GM12878 (cell line): ENCODE measurements at regions not wholly inside any gene's neighbourhood (a gene's known extent, or its start where the extent isn't known, plus 50 kb on each side); places are given as distances from the start of the nearest gene placed in this dataset.

Experiments
- ATAC-seq: fragments of 200-7000 bp; cut with Tn5 transposase; 3 replicates; pipeline ENCODE4 v1.9.1; 2020; ENCODE audit warnings: mild to moderate bottlenecking, moderate library complexity
- BruUV-seq: library from RNA; stranded (reverse); fragments of 400-500 nt; replicated peaks from 2 replicates; lab custom pipeline; 2021; lab: Mats Ljungman, UMichigan
- CTCF ChIA-PET: fragments of 300-600 bp; sonication (Branson Sonifier 250); formaldehyde crosslinking; extraction: SDS; loops from one replicate; lab custom pipeline; 2021; ENCODE audit warnings: inconsistent platforms; lab: Yijun Ruan, JAX
- POLR2A ChIA-PET: fragments of 350-600 bp; formaldehyde crosslinking; extraction: SDS; loops from one replicate; lab custom pipeline; 2021; ENCODE audit warnings: inconsistent platforms; lab: Charles Lee
- RAD21 ChIA-PET: fragments of 300-600 bp; sonication (Branson Sonifier 250); formaldehyde crosslinking; loops from one replicate; lab custom pipeline; 2023; ENCODE audit warnings: antibody characterized with exemption; ENCODE audit not compliant: unreplicated experiment; lab: Charles Lee
- SMC1A ChIA-PET: fragments of 300-600 bp; sonication (Branson Sonifier 250); formaldehyde crosslinking; loops from one replicate; lab custom pipeline; 2023; ENCODE audit not compliant: unreplicated experiment, uncharacterized antibody; lab: Charles Lee
- DNase-seq: peaks from one replicate; pipeline ENCODE4 v3.0.0-alpha.2; 2011; ENCODE audit warnings: low read depth, low spot score
- FAIRE-seq: peaks from 3 replicates; lab custom pipeline; 2011; peaks lifted over from hg19 to GRCh38; lab: Jason Lieb, UNC
- H2AFZ ChIP-seq: 2 replicates; pipeline ENCODE4 v1.6.0; 2011; ENCODE audit warnings: low read depth, low read length, control low read depth; ENCODE audit not compliant: control insufficient read depth
- H3K27ac ChIP-seq: 2 replicates; pipeline ENCODE4 v1.5.1; 2011; ENCODE audit warnings: control low read depth; ENCODE audit not compliant: control insufficient read depth, insufficient read depth
- H3K27me3 ChIP-seq, 2 experiments: replicated peaks in 1 of 2; 2 replicates each; pipeline versions ENCODE4 v1.6.0 to v1.6.1; 2011; ENCODE audit warnings: low read length in 1 of 2; ENCODE audit not compliant: control insufficient read depth in 2 of 2, insufficient read depth in 2 of 2
- H3K36me3 ChIP-seq, 2 experiments: 2 replicates each; pipeline ENCODE4 v1.5.1; 2011; ENCODE audit warnings: low read length in 1 of 2; ENCODE audit not compliant: control insufficient read depth in 2 of 2, insufficient read depth in 2 of 2
- H3K4me1 ChIP-seq: 2 replicates; pipeline ENCODE4 v1.6.1; 2011; ENCODE audit warnings: mild to moderate bottlenecking, low read length, moderate library complexity, mixed read lengths; ENCODE audit not compliant: control insufficient read depth, insufficient read depth
- H3K4me2 ChIP-seq: 2 replicates; pipeline ENCODE4 v1.6.0; 2011; ENCODE audit warnings: control low read depth; ENCODE audit not compliant: control insufficient read depth, insufficient read depth
- H3K4me3 ChIP-seq: fragments of 200-600 bp; sonication (generic); 2 replicates; pipeline ENCODE4 v1.5.1; 2016
- H3K79me2 ChIP-seq: 2 replicates; pipeline ENCODE4 v1.6.0; 2011; ENCODE audit warnings: low read length; ENCODE audit not compliant: control insufficient read depth, insufficient read depth
- H3K9ac ChIP-seq: 2 replicates; pipeline ENCODE4 v1.8.0; 2011; ENCODE audit warnings: low read length, control low read depth, mixed read lengths; ENCODE audit not compliant: control insufficient read depth, insufficient read depth
- H3K9me3 ChIP-seq: replicated peaks from 3 replicates; pipeline ENCODE4 v1.5.1; 2011; ENCODE audit warnings: mild to moderate bottlenecking, low read length; ENCODE audit not compliant: control insufficient read depth, insufficient read depth
- H4K20me1 ChIP-seq: 2 replicates; pipeline ENCODE4 v1.6.0; 2011; ENCODE audit not compliant: control insufficient read depth, insufficient read depth
- MYC ChIP-seq: IDR thresholded peaks from 2 replicates; pipeline ENCODE4 v1.6.1; 2011; ENCODE audit warnings: mild to moderate bottlenecking, low read length, moderate library complexity, inconsistent platforms; ENCODE audit not compliant: insufficient read depth, insufficient replicate concordance, insufficient read length, severe bottlenecking
- NRF1 ChIP-seq: conservative IDR thresholded peaks from 2 replicates; pipeline ENCODE4 v1.6.1; 2011; ENCODE audit warnings: mild to moderate bottlenecking, low read depth, low read length, improper control_type of control experiment
- POLR2A ChIP-seq: IDR thresholded peaks from 2 replicates; pipeline ENCODE4 v1.6.1; 2011; ENCODE audit warnings: low read depth, mild to moderate bottlenecking, low read length
- RCOR1 ChIP-seq: conservative IDR thresholded peaks from 2 replicates; pipeline ENCODE4 v1.6.1; 2012; ENCODE audit warnings: low read depth, low read length, improper control_type of control experiment
- SREBF2 ChIP-seq: IDR thresholded peaks from 2 replicates; pipeline ENCODE4 v1.6.1; 2012; ENCODE audit warnings: mild to moderate bottlenecking, low read length
- TARDBP ChIP-seq: IDR thresholded peaks from 2 replicates; pipeline ENCODE4 v1.6.1; 2016; ENCODE audit warnings: borderline replicate concordance
- TBL1XR1 ChIP-seq: IDR thresholded peaks from 2 replicates; pipeline ENCODE4 v1.6.1; 2012; ENCODE audit warnings: low read depth, low read length, improper control_type of control experiment
- USF2 ChIP-seq: IDR thresholded peaks from 2 replicates; pipeline ENCODE4 v1.6.1; 2011; ENCODE audit warnings: low read depth, low read length, improper control_type of control experiment, borderline replicate concordance
- WRNIP1 ChIP-seq: IDR thresholded peaks from 2 replicates; pipeline ENCODE4 v1.6.1; 2011; ENCODE audit warnings: low read depth, low read length, improper control_type of control experiment, borderline replicate concordance
- ZBTB40 ChIP-seq: fragments of 450-650 bp; IDR thresholded peaks from 2 replicates; pipeline ENCODE4 v1.6.1; 2016; ENCODE audit warnings: mild to moderate bottlenecking, moderate library complexity, borderline replicate concordance
- WGBS: methylation state at CpG from one replicate; pipeline ENCODE4 v1.1.6; 2016; ENCODE audit warnings: low lambda C conversion rate; ENCODE audit not compliant: insufficient replicate concordance, insufficient coverage; ENCODE audit errors: missing lambda C conversion rate; 5-methylcytosine and 5-hydroxymethylcytosine counted together
- in situ Hi-C: fragments of 300-500 bp; cut with MboI; formaldehyde crosslinking; loops from 9 replicates; pipeline ENCODE4 v1.14.3; 2018; ENCODE audit warnings: mixed read lengths
- intact Hi-C: fragments of 100-400 bp; cut with micrococcal nuclease; formaldehyde crosslinking; loops from one replicate; pipeline ENCODE4 v1.14.2; 2022; ENCODE audit not compliant: unreplicated experiment
- TF ChIP-seq, protein P1 (sequence below): fragments of 450-650 bp; IDR thresholded peaks from 2 replicates; pipeline ENCODE4 v1.6.1; 2017; ENCODE audit warnings: low read depth, mild to moderate bottlenecking, moderate library complexity
- TF ChIP-seq, protein P2 (sequence below): fragments of 450-650 bp; IDR thresholded peaks from 2 replicates; pipeline ENCODE4 v1.6.1; 2017; ENCODE audit warnings: mild to moderate bottlenecking, low read depth, inconsistent platforms; ENCODE audit not compliant: poor library complexity, severe bottlenecking

DNA sequence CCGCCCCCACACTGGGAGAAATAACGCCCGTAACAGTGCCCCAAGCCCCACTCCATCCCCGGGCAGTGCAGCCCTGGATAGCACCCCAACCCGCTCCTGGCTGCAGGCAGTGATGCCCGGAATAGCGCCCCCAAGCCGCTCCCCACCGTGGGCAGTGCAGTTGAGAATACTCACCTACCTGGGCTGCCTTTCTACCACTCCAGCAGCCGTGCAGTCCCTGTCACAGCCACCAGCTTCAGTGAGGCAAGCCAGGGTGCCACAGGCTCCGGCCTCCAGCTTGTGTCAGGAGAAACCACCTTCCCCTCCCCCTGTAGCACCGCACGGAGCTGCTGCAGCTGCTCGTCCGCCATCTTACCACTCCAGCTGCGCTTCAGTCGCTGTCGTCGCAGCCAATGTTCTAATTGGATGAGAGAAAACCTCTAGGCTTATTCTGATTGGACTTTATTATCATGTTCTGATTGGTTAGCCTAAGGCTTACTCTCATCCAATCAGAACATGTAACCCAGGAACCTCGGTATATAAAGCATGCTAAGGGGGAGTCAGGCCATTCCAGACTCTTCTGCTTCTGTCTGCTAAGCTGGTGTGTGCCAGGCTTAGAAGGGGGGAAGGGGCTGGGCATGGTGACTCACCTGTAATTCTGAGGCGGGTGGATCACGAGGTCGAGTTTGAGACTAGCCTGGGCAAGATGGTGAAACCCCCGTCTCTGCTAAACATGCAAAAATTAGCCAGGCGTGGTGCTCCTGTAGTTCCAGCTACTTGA, 53.2 kb upstream of the ZNF33B start:
- in situ Hi-C loops: no loop called here
- Histone ChIP-seq H3K9ac (no peak overlapping the region), H3K4me2 (no peak overlapping the region), H3K36me3 (no peaks in the 10 kb centered on the region), H3K4me1 (no peaks in the 10 kb centered on the region), H3K27ac (no peak overlapping the region), H3K79me2 (no peaks in the 10 kb centered on the region), H2AFZ (no peak overlapping the region), H3K9me3 (no peaks in the 10 kb centered on the region; the same call in 2 of the 3 replicates), H3K27me3 (no peaks in the 10 kb centered on the region)
- ChIA-PET RAD21 (no interaction called here), POLR2A (no interaction called here), CTCF (no interaction called here)
- no TSS peak for BruUV-seq
- DNase-seq: no peak
- ATAC-seq: peak; percentile 48
- TF ChIP-seq TBL1XR1: no peak
- TF ChIP-seq, protein P1, sequence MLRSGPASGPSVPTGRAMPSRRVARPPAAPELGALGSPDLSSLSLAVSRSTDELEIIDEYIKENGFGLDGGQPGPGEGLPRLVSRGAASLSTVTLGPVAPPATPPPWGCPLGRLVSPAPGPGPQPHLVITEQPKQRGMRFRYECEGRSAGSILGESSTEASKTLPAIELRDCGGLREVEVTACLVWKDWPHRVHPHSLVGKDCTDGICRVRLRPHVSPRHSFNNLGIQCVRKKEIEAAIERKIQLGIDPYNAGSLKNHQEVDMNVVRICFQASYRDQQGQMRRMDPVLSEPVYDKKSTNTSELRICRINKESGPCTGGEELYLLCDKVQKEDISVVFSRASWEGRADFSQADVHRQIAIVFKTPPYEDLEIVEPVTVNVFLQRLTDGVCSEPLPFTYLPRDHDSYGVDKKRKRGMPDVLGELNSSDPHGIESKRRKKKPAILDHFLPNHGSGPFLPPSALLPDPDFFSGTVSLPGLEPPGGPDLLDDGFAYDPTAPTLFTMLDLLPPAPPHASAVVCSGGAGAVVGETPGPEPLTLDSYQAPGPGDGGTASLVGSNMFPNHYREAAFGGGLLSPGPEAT: no peak
- no peak for TF ChIP-seq ZBTB40
- no peak for TF ChIP-seq WRNIP1
- no peak for TF ChIP-seq USF2
- TF ChIP-seq NRF1: no peak
- no peak for TF ChIP-seq POLR2A
- TF ChIP-seq, protein P2, sequence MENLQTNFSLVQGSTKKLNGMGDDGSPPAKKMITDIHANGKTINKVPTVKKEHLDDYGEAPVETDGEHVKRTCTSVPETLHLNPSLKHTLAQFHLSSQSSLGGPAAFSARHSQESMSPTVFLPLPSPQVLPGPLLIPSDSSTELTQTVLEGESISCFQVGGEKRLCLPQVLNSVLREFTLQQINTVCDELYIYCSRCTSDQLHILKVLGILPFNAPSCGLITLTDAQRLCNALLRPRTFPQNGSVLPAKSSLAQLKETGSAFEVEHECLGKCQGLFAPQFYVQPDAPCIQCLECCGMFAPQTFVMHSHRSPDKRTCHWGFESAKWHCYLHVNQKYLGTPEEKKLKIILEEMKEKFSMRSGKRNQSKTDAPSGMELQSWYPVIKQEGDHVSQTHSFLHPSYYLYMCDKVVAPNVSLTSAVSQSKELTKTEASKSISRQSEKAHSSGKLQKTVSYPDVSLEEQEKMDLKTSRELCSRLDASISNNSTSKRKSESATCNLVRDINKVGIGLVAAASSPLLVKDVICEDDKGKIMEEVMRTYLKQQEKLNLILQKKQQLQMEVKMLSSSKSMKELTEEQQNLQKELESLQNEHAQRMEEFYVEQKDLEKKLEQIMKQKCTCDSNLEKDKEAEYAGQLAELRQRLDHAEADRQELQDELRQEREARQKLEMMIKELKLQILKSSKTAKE: no peak
- TF ChIP-seq MYC: no peak
- TF ChIP-seq SREBF2: no peak
- no peak for TF ChIP-seq RCOR1
- no peak for TF ChIP-seq TARDBP
- TF ChIP-seq, all 136 proteins: peak for 0
- intact Hi-C loops: no loop called here
- FAIRE-seq: no peak
- SMC1A ChIA-PET: no interaction called here
- WGBS: 57% methylated on average over 22 of the region's 25 CpGs
- H3K4me3 ChIP-seq: no peak overlapping the region
- no peaks in the 10 kb centered on the region for H4K20me1 ChIP-seq
